GM12865 (cell line): ENCODE measurements at regions not wholly inside any gene's neighbourhood (a gene's known extent, or its start where the extent isn't known, plus 50 kb on each side); places are given as distances from the start of the nearest gene placed in this dataset.

Experiments used
- DNase-seq: peaks from one replicate; pipeline ENCODE4 v3.0.0; 2010; ENCODE audit warnings: low read depth
- H3K4me3 ChIP-seq: 2 replicates; pipeline ENCODE4 v1.5.1; 2011; ENCODE audit warnings: mild to moderate bottlenecking, low read depth, low read length, control low read depth
- CTCF ChIP-seq: IDR thresholded peaks from 2 replicates; pipeline ENCODE4 v1.5.1; 2011; ENCODE audit warnings: low read length, control low read depth, low read depth, inconsistent platforms; ENCODE audit not compliant: insufficient read depth; ENCODE audit errors: missing control alignments

DNA sequence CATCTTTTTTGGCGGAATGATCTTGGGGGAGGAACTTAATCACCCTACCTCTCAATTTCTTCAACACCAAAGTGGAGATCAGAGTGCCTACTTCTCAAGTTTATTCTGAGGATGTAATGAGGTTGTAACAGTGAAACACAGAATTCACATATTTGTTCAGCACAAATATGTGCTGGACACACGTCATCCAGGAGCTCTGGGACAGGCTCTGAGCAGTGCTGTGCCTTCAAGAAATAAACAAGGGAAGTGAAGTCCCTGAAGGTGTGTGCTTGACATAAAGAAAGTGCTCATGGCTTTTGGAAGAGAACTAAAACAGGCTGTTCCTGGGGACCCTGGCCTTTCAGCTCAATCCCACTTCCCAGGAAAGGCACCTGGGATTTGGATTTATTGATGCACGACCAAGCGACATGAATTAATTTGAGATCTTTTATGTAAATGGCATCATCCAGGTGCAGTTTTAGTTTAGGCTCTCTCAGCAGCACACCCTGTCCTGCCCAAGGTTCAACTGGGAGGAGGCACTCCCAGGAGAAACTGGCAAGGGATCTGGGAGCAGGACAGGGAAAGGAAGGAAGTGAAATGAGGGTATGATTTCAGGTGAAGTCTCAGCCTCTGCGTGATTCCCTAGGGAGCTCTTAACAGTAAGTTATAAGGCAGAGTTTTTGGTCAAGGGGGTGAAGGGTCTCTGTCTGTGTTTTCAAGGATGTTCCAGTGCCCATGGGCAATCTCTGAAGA lies 211.0 kb downstream of the FOXA2 start:
- no peak for DNase-seq
- H3K4me3 ChIP-seq: no peak overlapping the region
- no peak for TF ChIP-seq CTCF

DNA sequence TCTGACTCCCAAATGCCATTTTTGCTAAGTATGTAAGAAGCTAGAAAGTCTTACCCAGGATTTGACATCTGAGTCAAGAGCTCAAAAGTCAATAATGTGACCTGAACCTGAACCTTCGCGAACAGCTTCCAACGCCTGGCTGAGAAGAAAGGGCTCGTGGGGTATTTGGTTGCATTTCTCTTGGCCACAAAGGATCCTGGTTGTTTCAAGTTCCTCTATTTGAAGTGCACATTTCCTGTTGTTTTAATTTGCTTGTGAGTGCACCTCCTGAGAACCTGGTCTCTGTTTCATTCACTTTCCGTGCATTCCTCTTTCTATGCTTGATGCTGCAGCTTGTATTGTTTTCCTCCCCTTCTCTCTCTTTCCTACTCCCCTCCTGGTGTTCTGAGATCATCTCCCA lies 212.5 kb downstream of the FOXA2 start:
- H3K4me3 ChIP-seq: no peak overlapping the region
- peak; percentile 67 for DNase-seq
- TF ChIP-seq CTCF: no peak

DNA sequence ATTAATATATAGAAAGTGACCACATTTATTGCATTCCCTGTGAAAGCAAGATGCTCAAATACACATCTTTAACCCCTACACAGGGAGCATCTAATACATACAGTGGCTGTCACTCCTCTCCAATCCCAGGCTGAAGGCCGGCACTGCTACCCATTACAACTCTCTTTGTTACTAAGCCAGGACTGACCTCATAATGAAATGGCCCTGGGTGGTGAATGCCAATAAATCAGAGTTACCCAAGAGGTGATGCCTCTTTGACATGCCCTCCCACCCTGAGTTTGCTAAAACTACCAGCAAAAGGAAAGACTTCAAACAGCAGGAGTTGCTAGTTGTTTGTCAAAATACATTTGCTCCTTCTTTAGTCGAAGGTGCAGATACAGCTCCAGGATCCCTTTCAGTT lies 214.2 kb downstream of the FOXA2 start:
- no peak for DNase-seq
- H3K4me3 ChIP-seq: no peak overlapping the region
- TF ChIP-seq CTCF: no peak

- no peak for TF ChIP-seq CTCF
- DNase-seq: no peak
These were observed 215.3 kb downstream of the FOXA2 start for GRCh38 chr20:22369100-22369499.

DNA sequence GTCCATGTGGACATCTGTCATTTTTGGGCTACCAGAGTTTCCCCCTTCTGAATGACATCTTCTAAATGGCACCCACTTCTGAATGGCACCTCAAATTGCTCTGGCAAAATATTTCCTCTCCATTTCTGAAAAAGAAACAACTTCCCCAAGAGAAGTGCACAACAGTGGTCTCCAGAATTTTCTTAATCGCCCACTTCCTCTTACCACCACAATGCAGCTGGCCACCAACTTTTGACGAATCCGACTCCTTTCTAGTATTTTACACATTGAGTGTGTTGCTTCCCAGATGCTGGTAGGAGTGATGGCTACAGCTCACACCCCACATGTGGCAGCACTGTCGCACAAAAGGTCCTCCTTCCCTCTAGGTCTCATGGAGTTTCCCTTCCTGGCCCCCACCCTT lies 216.1 kb downstream of the FOXA2 start:
- H3K4me3 ChIP-seq: no peak overlapping the region
- TF ChIP-seq CTCF: no peak
- DNase-seq: no peak

More at GRCh38 chr20:22369100-22369499, 215.3 kb downstream of the FOXA2 start:
- no peak overlapping the region for H3K4me3 ChIP-seq

DNA sequence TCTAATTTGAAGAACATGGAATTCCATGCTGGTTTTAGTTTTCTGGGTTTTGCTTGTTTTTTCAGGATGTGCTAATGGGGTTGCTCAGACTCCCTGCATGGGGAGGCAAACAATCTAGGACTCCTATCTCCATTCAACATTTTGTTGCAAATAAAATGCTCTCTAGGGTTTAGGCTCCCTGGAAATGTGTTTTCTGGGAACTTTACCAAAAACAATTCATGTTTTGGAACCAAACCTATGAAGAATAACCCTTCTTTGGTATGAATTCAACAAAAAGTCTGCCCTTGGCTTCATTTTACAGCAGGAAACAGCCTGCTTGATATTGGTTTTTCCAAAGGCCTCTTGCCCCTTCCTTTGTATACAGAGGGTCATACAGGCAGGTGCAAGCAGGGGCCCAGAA lies 217.7 kb downstream of the FOXA2 start:
- no peak for DNase-seq
- no peak for TF ChIP-seq CTCF
- H3K4me3 ChIP-seq: no peak overlapping the region

DNA sequence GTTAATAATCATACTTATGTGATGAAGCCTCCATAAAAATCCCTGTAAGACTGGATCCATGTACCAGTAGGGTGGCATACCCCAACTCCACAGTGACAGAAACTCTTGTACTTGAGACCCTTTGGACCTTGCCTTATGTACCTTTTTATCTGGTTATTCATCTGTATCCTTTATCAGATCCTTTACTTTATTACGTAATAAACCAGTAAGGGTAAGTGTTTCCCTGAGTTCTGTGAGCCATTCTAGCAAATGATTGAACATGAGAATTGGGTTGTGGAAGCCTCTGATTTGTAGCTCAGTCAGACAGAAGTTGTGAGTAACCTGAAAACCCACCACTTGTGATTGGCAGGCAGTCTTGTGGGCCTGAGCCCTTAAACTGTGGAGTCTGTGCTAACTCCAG lies 229.7 kb downstream of the FOXA2 start:
- DNase-seq: no peak
- no peak overlapping the region for H3K4me3 ChIP-seq
- no peak for TF ChIP-seq CTCF
